Caco-2 (cell line): ENCODE measurements at regions not wholly inside any gene's neighbourhood (a gene's known extent, or its start where the extent isn't known, plus 50 kb on each side); places are given as distances from the start of the nearest gene placed in this dataset.

Experiments
- BruUV-seq: library from RNA; stranded (reverse); fragments of 400-500 nt; replicated peaks from 2 replicates; lab custom pipeline; 2021; lab: Mats Ljungman, UMichigan
- CTCF ChIA-PET: fragments of 300-600 bp; sonication (Branson Sonifier 250); formaldehyde crosslinking; loops from one replicate; lab custom pipeline; 2022; ENCODE audit warnings: antibody characterized with exemption; lab: Charles Lee
- POLR2A ChIA-PET: fragments of 300-600 bp; sonication (Branson Sonifier 250); formaldehyde crosslinking; loops from one replicate; lab custom pipeline; 2022; ENCODE audit warnings: antibody characterized with exemption; lab: Charles Lee
- DNase-seq, 2 experiments: peaks; one replicate each; pipeline versions ENCODE4 v3.0.0 to v3.0.0-alpha.2; 2020 to 2022
- H3K27me3 ChIP-seq: replicated peaks from 2 replicates; pipeline ENCODE4 v1.6.0; 2011; ENCODE audit warnings: low read length; ENCODE audit not compliant: control insufficient read depth, insufficient read depth
- H3K36me3 ChIP-seq: 2 replicates; pipeline ENCODE4 v1.5.1; 2011; ENCODE audit warnings: low read length; ENCODE audit not compliant: control insufficient read depth, insufficient read depth
- H3K4me1 ChIP-seq: fragments of 250-450 bp; sonication (Bioruptor Pico); 2 replicates; pipeline ENCODE4 v1.5.1; 2020; ENCODE audit warnings: mild to moderate bottlenecking
- H3K4me3 ChIP-seq: 2 replicates; pipeline ENCODE4 v1.5.1; 2011; ENCODE audit warnings: low read depth, mild to moderate bottlenecking, control low read depth, low read length
- H3K9me3 ChIP-seq: fragments of 250-450 bp; sonication (Bioruptor Pico); 2 replicates; pipeline ENCODE4 v1.5.1; 2020; ENCODE audit warnings: mild to moderate bottlenecking, moderate library complexity
- H3K27ac Mint-ChIP-seq: one replicate; pipeline ENCODE4 v1.8.0; 2022; ENCODE audit warnings: mixed read lengths; ENCODE audit not compliant: unreplicated experiment
- H3K27me3 Mint-ChIP-seq: one replicate; pipeline ENCODE4 v1.8.0; 2022; ENCODE audit warnings: mixed read lengths; ENCODE audit not compliant: insufficient read depth, unreplicated experiment
- H3K36me3 Mint-ChIP-seq: one replicate; pipeline ENCODE4 v1.8.0; 2022; ENCODE audit warnings: mild to moderate bottlenecking, mixed read lengths; ENCODE audit not compliant: insufficient read depth, unreplicated experiment
- H3K4me1 Mint-ChIP-seq: one replicate; pipeline ENCODE4 v1.8.0; 2022; ENCODE audit warnings: low read depth, mixed read lengths; ENCODE audit not compliant: unreplicated experiment
- H3K4me3 Mint-ChIP-seq: one replicate; pipeline ENCODE4 v1.8.0; 2022; ENCODE audit warnings: mild to moderate bottlenecking, moderate library complexity, mixed read lengths; ENCODE audit not compliant: unreplicated experiment
- H3K9me3 Mint-ChIP-seq: one replicate; pipeline ENCODE4 v1.8.0; 2022; ENCODE audit warnings: mixed read lengths; ENCODE audit not compliant: unreplicated experiment
- intact Hi-C: fragments of 100-400 bp; cut with micrococcal nuclease; formaldehyde crosslinking; loops from one replicate; pipeline ENCODE4 v1.10.0; 2022; ENCODE audit not compliant: unreplicated experiment
- TF ChIP-seq, protein P1 (sequence below), 2 experiments: fragments of 200-600 bp in 1 of 2; IDR thresholded peaks; 1 replicate in 1 of 2; 2 replicates in 1 of 2; pipeline versions ENCODE4 v1.5.1 to v1.8.0; 2011 to 2022; ENCODE audit warnings: antibody characterized with exemption in 1 of 2, control low read depth in 1 of 2, inconsistent platforms in 1 of 2, low read depth in 1 of 2, low read length in 1 of 2, mild to moderate bottlenecking in 1 of 2, moderate library complexity in 1 of 2; ENCODE audit not compliant: insufficient read depth in 1 of 2, severe bottlenecking in 1 of 2, unreplicated experiment in 1 of 2

DNA sequence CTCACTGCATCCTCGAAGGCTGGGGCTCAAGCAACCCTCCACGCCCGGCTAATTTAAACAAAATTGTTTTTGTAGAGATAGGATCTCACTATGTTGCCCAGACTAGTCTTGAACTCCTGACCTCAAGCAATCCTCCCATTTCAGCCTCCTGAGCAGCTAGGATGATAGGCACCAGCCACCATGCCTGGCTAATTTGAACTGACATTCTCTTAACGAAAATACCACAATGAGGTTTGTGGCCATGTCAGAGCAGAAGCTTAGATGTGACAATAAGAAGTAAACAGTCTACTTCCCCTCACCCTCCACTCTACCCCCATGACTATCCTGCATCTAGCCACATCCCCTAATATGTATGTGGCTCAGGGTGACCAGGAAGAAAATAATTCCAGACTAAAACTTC is 74.8 kb upstream of the PLCB4 start:
- no peak for DNase-seq
- ChIA-PET POLR2A (no interaction called here), CTCF (no interaction called here)
- no peak overlapping the region for H3K4me3 ChIP-seq
- no peaks in the 10 kb centered on the region for H3K27me3 ChIP-seq
- H3K4me1 ChIP-seq: no peaks in the 10 kb centered on the region
- no peaks in the 10 kb centered on the region for H3K36me3 ChIP-seq
- H3K4me3 Mint-ChIP-seq: no peak overlapping the region
- peaks cover 11% of the 10 kb centered on the region for H3K27me3 Mint-ChIP-seq
- TF ChIP-seq, protein P1, sequence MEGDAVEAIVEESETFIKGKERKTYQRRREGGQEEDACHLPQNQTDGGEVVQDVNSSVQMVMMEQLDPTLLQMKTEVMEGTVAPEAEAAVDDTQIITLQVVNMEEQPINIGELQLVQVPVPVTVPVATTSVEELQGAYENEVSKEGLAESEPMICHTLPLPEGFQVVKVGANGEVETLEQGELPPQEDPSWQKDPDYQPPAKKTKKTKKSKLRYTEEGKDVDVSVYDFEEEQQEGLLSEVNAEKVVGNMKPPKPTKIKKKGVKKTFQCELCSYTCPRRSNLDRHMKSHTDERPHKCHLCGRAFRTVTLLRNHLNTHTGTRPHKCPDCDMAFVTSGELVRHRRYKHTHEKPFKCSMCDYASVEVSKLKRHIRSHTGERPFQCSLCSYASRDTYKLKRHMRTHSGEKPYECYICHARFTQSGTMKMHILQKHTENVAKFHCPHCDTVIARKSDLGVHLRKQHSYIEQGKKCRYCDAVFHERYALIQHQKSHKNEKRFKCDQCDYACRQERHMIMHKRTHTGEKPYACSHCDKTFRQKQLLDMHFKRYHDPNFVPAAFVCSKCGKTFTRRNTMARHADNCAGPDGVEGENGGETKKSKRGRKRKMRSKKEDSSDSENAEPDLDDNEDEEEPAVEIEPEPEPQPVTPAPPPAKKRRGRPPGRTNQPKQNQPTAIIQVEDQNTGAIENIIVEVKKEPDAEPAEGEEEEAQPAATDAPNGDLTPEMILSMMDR (IDR thresholded peaks at IDR 0.05; ENCODE audit: insufficient read depth in 1 of 2, low read depth in 1 of 2, low read length in 1 of 2, severe bottlenecking in 1 of 2, unreplicated experiment in 1 of 2): no peak
- H3K9me3 Mint-ChIP-seq: no peaks in the 10 kb centered on the region
- H3K9me3 ChIP-seq: no peaks in the 10 kb centered on the region
- H3K27ac Mint-ChIP-seq: no peak overlapping the region
- no peaks in the 10 kb centered on the region for H3K4me1 Mint-ChIP-seq
- BruUV-seq: no TSS peak
- intact Hi-C loops: no loop called here
- H3K36me3 Mint-ChIP-seq: no peaks in the 10 kb centered on the region

DNA sequence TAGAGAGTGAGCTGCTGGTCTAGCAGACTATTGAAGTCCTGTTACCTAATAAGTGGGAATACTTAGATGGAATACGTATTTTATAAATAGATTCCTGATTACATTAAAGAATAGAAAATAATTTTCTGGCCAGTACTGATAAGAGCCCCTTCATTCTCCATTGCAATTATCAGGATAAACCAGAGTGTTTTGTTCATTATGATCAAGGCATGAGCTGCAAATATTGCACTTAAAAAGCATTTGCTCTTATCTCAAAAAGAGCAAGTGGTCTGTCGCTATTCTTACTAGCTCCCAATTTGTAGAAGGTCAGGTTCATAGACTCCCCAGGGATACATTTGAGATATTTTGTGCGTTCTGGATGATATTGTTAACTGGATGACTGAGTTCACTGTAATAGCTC is 73.1 kb upstream of the PLCB4 start:
- peaks cover 13% of the 10 kb centered on the region for H3K27me3 Mint-ChIP-seq
- Histone ChIP-seq H3K9me3 (no peaks in the 10 kb centered on the region), H3K4me3 (no peak overlapping the region), H3K4me1 (no peaks in the 10 kb centered on the region), H3K27me3 (no peaks in the 10 kb centered on the region), H3K36me3 (no peaks in the 10 kb centered on the region)
- H3K36me3 Mint-ChIP-seq: no peaks in the 10 kb centered on the region
- DNase-seq: no peak
- no peak overlapping the region for H3K27ac Mint-ChIP-seq
- intact Hi-C loops: no loop called here
- CTCF ChIA-PET: no interaction called here
- no peaks in the 10 kb centered on the region for H3K9me3 Mint-ChIP-seq
- POLR2A ChIA-PET: no interaction called here
- no peaks in the 10 kb centered on the region for H3K4me1 Mint-ChIP-seq
- H3K4me3 Mint-ChIP-seq: no peak overlapping the region
- no TSS peak for BruUV-seq
- TF ChIP-seq, protein P1 (IDR thresholded peaks at IDR 0.05; ENCODE audit: insufficient read depth in 1 of 2, low read depth in 1 of 2, low read length in 1 of 2, severe bottlenecking in 1 of 2, unreplicated experiment in 1 of 2): no peak

DNA sequence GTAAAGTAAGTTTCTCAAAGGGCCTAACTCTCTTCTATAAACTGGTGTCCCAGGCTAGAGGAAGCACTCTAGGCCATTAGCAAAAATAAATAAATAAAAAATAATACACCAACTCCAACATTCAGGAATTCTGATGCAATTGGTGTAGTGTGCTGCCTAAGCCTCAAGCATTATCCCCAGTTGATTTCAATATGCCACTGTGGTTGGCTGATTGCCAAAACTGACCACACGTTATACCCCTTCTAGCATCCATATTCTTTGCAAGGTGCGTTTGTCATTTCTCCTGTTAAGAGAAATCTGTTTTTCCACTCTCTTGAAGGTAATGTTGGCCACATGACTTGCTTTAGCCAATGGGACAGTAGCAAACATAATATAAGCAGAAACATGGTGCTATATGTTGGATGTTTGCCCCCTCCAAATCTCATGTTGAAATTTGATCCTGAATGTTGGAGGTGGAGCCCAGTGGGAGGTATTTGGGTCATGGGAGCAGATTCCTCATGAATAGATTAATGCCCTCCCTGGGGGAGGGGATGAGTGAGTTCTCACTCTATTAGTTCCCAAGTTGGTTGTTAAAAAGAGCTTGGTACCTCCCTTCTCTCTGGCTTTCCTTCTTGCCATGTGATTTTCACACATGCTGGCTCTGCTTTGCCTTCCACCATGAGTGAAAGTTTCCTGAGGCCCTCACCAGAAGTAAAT is 71.9 kb upstream of the PLCB4 start:
- Mint-ChIP-seq H3K27ac (no peak overlapping the region), H3K4me1 (no peaks in the 10 kb centered on the region), H3K27me3 (peaks cover 13% of the 10 kb centered on the region), H3K36me3 (no peaks in the 10 kb centered on the region), H3K4me3 (no peak overlapping the region), H3K9me3 (no peaks in the 10 kb centered on the region)
- POLR2A ChIA-PET: no interaction called here
- no peak overlapping the region for H3K4me3 ChIP-seq
- TF ChIP-seq, protein P1 (IDR thresholded peaks at IDR 0.05; ENCODE audit: insufficient read depth in 1 of 2, low read depth in 1 of 2, low read length in 1 of 2, severe bottlenecking in 1 of 2, unreplicated experiment in 1 of 2): no peak
- H3K4me1 ChIP-seq: no peaks in the 10 kb centered on the region
- intact Hi-C loops: no loop called here
- CTCF ChIA-PET: no interaction called here
- no peak for DNase-seq
- H3K27me3 ChIP-seq: no peaks in the 10 kb centered on the region
- no peaks in the 10 kb centered on the region for H3K9me3 ChIP-seq
- no TSS peak for BruUV-seq
- no peaks in the 10 kb centered on the region for H3K36me3 ChIP-seq
